Psoas muscle (tissue), 7 donors: ENCODE measurements at regions not wholly inside any gene's neighbourhood (a gene's known extent, or its start where the extent isn't known, plus 50 kb on each side); places are given as distances from the start of the nearest gene placed in this dataset.

Source experiments
- ATAC-seq, 4 donors: fragments of 200-7000 bp; cut with Tn5 transposase; one replicate each; pipeline ENCODE4 v1.9.1; 2020; ENCODE audit warnings: moderate library complexity in 3 of 4, mild to moderate bottlenecking in 2 of 4
- DNase-seq, 2 donors: peaks; one replicate each; pipeline ENCODE4 v3.0.0-alpha.2; 2020
- H3K27ac ChIP-seq: fragments of 200-600 bp; one replicate; pipeline ENCODE4 v1.8.0; 2022
- H3K27me3 ChIP-seq, 3 donors: fragments of 200-600 bp in 1 of 3; one replicate each; pipeline versions ENCODE4 v1.6.1 to v1.8.0; 2013 to 2022; ENCODE audit warnings: low read length in 2 of 3, mild to moderate bottlenecking in 2 of 3, moderate library complexity in 1 of 3; ENCODE audit not compliant: insufficient read depth in 3 of 3
- H3K36me3 ChIP-seq, 2 donors: fragments of 200-600 bp in 1 of 2; one replicate each; pipeline versions ENCODE4 v1.6.1 to v1.8.0; 2013 to 2022; ENCODE audit warnings: low read depth in 1 of 2, mild to moderate bottlenecking in 1 of 2, moderate library complexity in 1 of 2; ENCODE audit not compliant: insufficient read depth in 1 of 2
- H3K4me1 ChIP-seq: fragments of 200-600 bp; one replicate; pipeline ENCODE4 v1.8.0; 2022
- H3K4me3 ChIP-seq: fragments of 200-600 bp; one replicate; pipeline ENCODE4 v1.8.0; 2022; ENCODE audit warnings: mild to moderate bottlenecking
- H3K9me3 ChIP-seq: fragments of 200-600 bp; one replicate; pipeline ENCODE4 v1.8.0; 2022
- CTCF ChIP-seq: fragments of 200-600 bp; IDR thresholded peaks from one replicate; pipeline ENCODE4 v1.8.0; 2022; ENCODE audit warnings: antibody characterized with exemption
- WGBS, 3 donors: extraction: QIAGEN DNeasy Blood & Tissue Kit; methylation state at CpG; one replicate each; pipeline versions ENCODE4 v1.1.6 to v1.1.7; 2013; 5-methylcytosine and 5-hydroxymethylcytosine counted together
- intact Hi-C, 2 donors: fragments of 100-400 bp; cut with DNase I; formaldehyde crosslinking; loops; one replicate each; pipeline versions ENCODE4 v1.11.0 to v1.14.2; 2022
- donor health status: healthy with polysubstance abuse.
- donor health status: DM: no; HTN: no; CAD: no; lungs with moderate emphysema.
- donor health status: Bipolar disorder and iron deficiency.
- donor health status: healthy.
- donor health status: DM: yes; HTN: yes; CAD: no.
- donor health status: DM: no; HTN: no; CAD: no.
- donor health status: DM: yes; HTN: yes; CAD: no.

- H3K36me3 ChIP-seq = no peaks in the 10 kb centered on the region
- H3K4me1 ChIP-seq = no peaks in the 10 kb centered on the region
- 83 to 90% (median 86%) methylated on average over 10 of the region's 10 CpGs for WGBS, 3 donors
- H3K27me3 ChIP-seq = no peaks in the 10 kb centered on the region
- no peaks in the 10 kb centered on the region for H3K9me3 ChIP-seq
- H3K4me3 ChIP-seq = no peak overlapping the region
- TF ChIP-seq CTCF = no peak
- H3K27ac ChIP-seq = no peak overlapping the region
- ATAC-seq (no peak), DNase-seq (no peak)
- intact Hi-C loops = loop anchor here (5.0 to 10.0 kb wide), 3 partner anchors 222 to 646 kb away; partner anchors contain the start of gene MYCN (in 1 of the 2)
These were observed 342.9 kb downstream of the MYCN start for GRCh38 chr2:16283071-16283850.

- Histone ChIP-seq H3K9me3 (no peaks in the 10 kb centered on the region), H3K36me3 (no peaks in the 10 kb centered on the region), H3K4me3 (no peak overlapping the region), H3K27ac (no peak overlapping the region), H3K27me3 (no peaks in the 10 kb centered on the region), H3K4me1 (no peaks in the 10 kb centered on the region)
- intact Hi-C loops = loop anchor here (1.0 to 10.0 kb wide), 4 partner anchors 222 to 645 kb away; partner anchors contain the start of gene MYCN (in 1 of the 2)
- ATAC-seq (no peak), DNase-seq (no peak)
- TF ChIP-seq CTCF = no peak
- WGBS, 3 donors = 83 to 91% (median 89%) methylated on average over 2 of the region's 2 CpGs
These were observed 342.2 kb downstream of the MYCN start for GRCh38 chr2:16282511-16282910.

GRCh38 chr2:16281451-16282335 lies 341.3 kb downstream of the MYCN start:
- ATAC-seq (peak in 3 of 4 donors; percentile 57 to 74 (median 65)), DNase-seq (no peak)
- intact Hi-C loops = loop anchor here (1.0 to 10.0 kb wide), 5 partner anchors 223 to 645 kb away; partner anchors contain the start of gene MYCN (in 1 of the 2)
- Histone ChIP-seq H3K4me3 (no peak overlapping the region), H3K9me3 (no peaks in the 10 kb centered on the region), H3K27ac (no peak overlapping the region), H3K4me1 (no peaks in the 10 kb centered on the region), H3K27me3 (no peaks in the 10 kb centered on the region), H3K36me3 (no peaks in the 10 kb centered on the region)
- peak; percentile 48 for TF ChIP-seq CTCF
- WGBS, 3 donors = 58 to 64% (median 60%) methylated on average over 20 of the region's 20 CpGs

GRCh38 chr2:16280081-16280480 lies 339.7 kb downstream of the MYCN start:
- Histone ChIP-seq H3K27ac (no peak overlapping the region), H3K36me3 (no peaks in the 10 kb centered on the region), H3K9me3 (no peaks in the 10 kb centered on the region), H3K27me3 (no peaks in the 10 kb centered on the region), H3K4me1 (peaks cover 4% of the 10 kb centered on the region), H3K4me3 (no peak overlapping the region)
- intact Hi-C loops = loop anchor here (2.0 to 10.0 kb wide), 4 partner anchors 225 to 643 kb away; partner anchors contain the start of gene MYCN (in 1 of the 2)
- no peak for ATAC-seq
- no peak for TF ChIP-seq CTCF
- WGBS, 3 donors = 74 to 95% (median 91%) methylated on average over 3 of the region's 3 CpGs
- no peak for DNase-seq
